CD14-positive monocyte (primary cell): ENCODE measurements at regions not wholly inside any gene's neighbourhood (a gene's known extent, or its start where the extent isn't known, plus 50 kb on each side); places are given as distances from the start of the nearest gene placed in this dataset.

Source experiments
- DNase-seq, 3 donors: peaks; one replicate each; pipeline ENCODE4 v3.0.0-alpha.2; 2011 to 2022
- H2AFZ ChIP-seq: 2 replicates; pipeline ENCODE4 v1.6.0; 2012; ENCODE audit warnings: mild to moderate bottlenecking, low read depth, low read length, inconsistent platforms; ENCODE audit not compliant: insufficient read depth, poor library complexity, severe bottlenecking
- H3K27ac ChIP-seq, 2 donors: 1 replicate in 1 of 2; 2 replicates in 1 of 2; pipeline ENCODE4 v1.5.1; 2012 to 2013; ENCODE audit warnings: low read length in 2 of 2, control low read depth in 1 of 2, inconsistent platforms in 1 of 2, low read depth in 1 of 2, mild to moderate bottlenecking in 1 of 2
- H3K27me3 ChIP-seq, 2 donors: one replicate each; pipeline versions ENCODE4 v1.6.0 to v1.6.1; 2011 to 2013; ENCODE audit warnings: low read length in 2 of 2; ENCODE audit not compliant: control insufficient read depth in 2 of 2, insufficient read depth in 2 of 2
- H3K36me3 ChIP-seq, 2 donors: replicated peaks in 1 of 2; 1 replicate in 1 of 2; 2 replicates in 1 of 2; pipeline versions ENCODE4 v1.5.1 to v1.6.1; 2012 to 2013; ENCODE audit warnings: low read length in 2 of 2, control low read depth in 1 of 2, inconsistent platforms in 1 of 2, mild to moderate bottlenecking in 1 of 2; ENCODE audit not compliant: insufficient read depth in 2 of 2, control insufficient read depth in 1 of 2
- H3K4me1 ChIP-seq, 2 donors: 1 replicate in 1 of 2; 2 replicates in 1 of 2; pipeline versions ENCODE4 v1.5.1 to v1.6.1; 2012 to 2013; ENCODE audit warnings: low read length in 2 of 2, control low read depth in 1 of 2, inconsistent platforms in 1 of 2, mild to moderate bottlenecking in 1 of 2, moderate library complexity in 1 of 2; ENCODE audit not compliant: insufficient read depth in 2 of 2, control insufficient read depth in 1 of 2
- H3K4me2 ChIP-seq: replicated peaks from 2 replicates; pipeline ENCODE3; 2012; ENCODE audit warnings: low read length, moderate library complexity, mild to moderate bottlenecking; ENCODE audit not compliant: poor library complexity, severe bottlenecking; ENCODE audit errors: extremely low read depth
- H3K4me3 ChIP-seq, 3 experiments: fragments of 200-600 bp in 1 of 3; sonication (generic) in 1 of 3; replicated peaks in 1 of 3; 1 replicate in 2 of 3; 2 replicates in 1 of 3; pipeline ENCODE4 v1.5.1; 2011 to 2013; ENCODE audit warnings: low read length in 3 of 3, mild to moderate bottlenecking in 3 of 3, control low read depth in 2 of 3, low read depth in 2 of 3, inconsistent platforms in 1 of 3, moderate library complexity in 1 of 3
- H3K79me2 ChIP-seq: 2 replicates; pipeline ENCODE4 v1.6.0; 2012; ENCODE audit warnings: mild to moderate bottlenecking, control low read depth, inconsistent platforms, low read length, moderate library complexity; ENCODE audit not compliant: insufficient read depth
- H3K9ac ChIP-seq: 2 replicates; pipeline ENCODE4 v1.6.0; 2017; ENCODE audit warnings: low read length, mild to moderate bottlenecking; ENCODE audit not compliant: insufficient read depth, poor library complexity, severe bottlenecking
- H3K9me3 ChIP-seq, 2 donors: replicated peaks in 1 of 2; 1 replicate in 1 of 2; 2 replicates in 1 of 2; pipeline versions ENCODE4 v1.5.1 to v1.6.1; 2012 to 2013; ENCODE audit warnings: low read length in 2 of 2, control low read depth in 1 of 2; ENCODE audit not compliant: control insufficient read depth in 1 of 2, insufficient read depth in 1 of 2
- H4K20me1 ChIP-seq: 2 replicates; pipeline ENCODE4 v1.6.0; 2012; ENCODE audit warnings: mild to moderate bottlenecking, low read length, control low read depth, moderate library complexity; ENCODE audit not compliant: insufficient read depth
- H3K27ac Mint-ChIP-seq, 7 donors: one replicate each; pipeline ENCODE4 v1.8.0; 2020; ENCODE audit warnings: mild to moderate bottlenecking in 7 of 7, mixed read lengths in 7 of 7, moderate library complexity in 6 of 7, inconsistent platforms in 2 of 7
- H3K27me3 Mint-ChIP-seq, 3 donors: one replicate each; pipeline ENCODE4 v1.8.0; 2021 to 2022; ENCODE audit warnings: low read depth in 3 of 3, mild to moderate bottlenecking in 3 of 3, mixed read lengths in 3 of 3, moderate library complexity in 3 of 3, inconsistent platforms in 1 of 3
- H3K36me3 Mint-ChIP-seq, 2 donors: one replicate each; pipeline ENCODE4 v1.8.0; 2020; ENCODE audit warnings: mixed read lengths in 2 of 2, inconsistent platforms in 1 of 2, mild to moderate bottlenecking in 1 of 2
- H3K4me1 Mint-ChIP-seq: one replicate; pipeline ENCODE4 v1.8.0; 2020; ENCODE audit warnings: mild to moderate bottlenecking, mixed read lengths
- H3K4me3 Mint-ChIP-seq, 2 donors: one replicate each; pipeline ENCODE4 v1.8.0; 2020; ENCODE audit warnings: mild to moderate bottlenecking in 2 of 2, mixed read lengths in 2 of 2, moderate library complexity in 1 of 2
- H3K9me3 Mint-ChIP-seq, 7 donors: one replicate each; pipeline ENCODE4 v1.8.0; 2020 to 2022; ENCODE audit warnings: mixed read lengths in 7 of 7, mild to moderate bottlenecking in 6 of 7, moderate library complexity in 6 of 7, inconsistent platforms in 2 of 7
- WGBS: methylation state at CpG from one replicate; pipeline ENCODE4 v1.1.5; 2013; ENCODE audit warnings: missing lambda C conversion rate; ENCODE audit not compliant: insufficient coverage; 5-methylcytosine and 5-hydroxymethylcytosine counted together
- intact Hi-C, 2 donors: fragments of 100-400 bp; cut with micrococcal nuclease; formaldehyde crosslinking; loops; one replicate each; pipeline versions ENCODE4 v1.15.0 to v1.15.1; 2023
- TF ChIP-seq, protein P1 (sequence below): fragments of 200-600 bp; IDR thresholded peaks from one replicate; pipeline ENCODE4 v1.8.0; 2022; ENCODE audit warnings: antibody characterized with exemption, mild to moderate bottlenecking

DNA sequence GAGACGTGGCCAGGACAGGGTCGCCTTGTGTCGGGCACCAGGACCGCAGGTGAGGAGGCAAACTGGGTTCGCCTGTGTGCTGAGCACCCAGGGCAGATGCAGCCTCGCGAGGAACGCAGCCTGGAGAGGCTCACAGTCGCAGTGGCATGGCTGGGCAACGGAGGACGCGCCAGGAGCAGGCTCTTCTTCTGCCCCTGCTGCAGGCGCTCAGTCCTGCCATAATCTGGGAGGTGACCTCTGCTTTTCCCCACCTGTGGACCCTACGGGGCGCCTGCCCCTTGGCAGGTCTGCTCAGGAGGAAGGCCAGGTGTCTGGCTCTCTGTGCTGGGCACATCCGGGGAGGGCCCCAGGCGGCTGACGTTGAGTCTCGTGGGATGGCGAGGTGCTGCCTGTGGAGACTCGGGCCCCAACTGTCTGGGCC is 1136.2 kb downstream of the BRD1 start:
- Histone ChIP-seq H3K4me2 (no peak overlapping the region), H3K27ac (no peak overlapping the region), H3K4me3 (no peak overlapping the region), H3K9ac (no peak overlapping the region), H4K20me1 (no peaks in the 10 kb centered on the region), H3K79me2 (no peaks in the 10 kb centered on the region), H2AFZ (no peak overlapping the region), H3K27me3 (no peaks in the 10 kb centered on the region), H3K4me1 (no peaks in the 10 kb centered on the region), H3K36me3 (no peaks in the 10 kb centered on the region), H3K9me3 (no peaks in the 10 kb centered on the region)
- peaks cover 0 to 6% (median 3%) of the 10 kb centered on the region in 3 donors for H3K27me3 Mint-ChIP-seq
- TF ChIP-seq, protein P1, sequence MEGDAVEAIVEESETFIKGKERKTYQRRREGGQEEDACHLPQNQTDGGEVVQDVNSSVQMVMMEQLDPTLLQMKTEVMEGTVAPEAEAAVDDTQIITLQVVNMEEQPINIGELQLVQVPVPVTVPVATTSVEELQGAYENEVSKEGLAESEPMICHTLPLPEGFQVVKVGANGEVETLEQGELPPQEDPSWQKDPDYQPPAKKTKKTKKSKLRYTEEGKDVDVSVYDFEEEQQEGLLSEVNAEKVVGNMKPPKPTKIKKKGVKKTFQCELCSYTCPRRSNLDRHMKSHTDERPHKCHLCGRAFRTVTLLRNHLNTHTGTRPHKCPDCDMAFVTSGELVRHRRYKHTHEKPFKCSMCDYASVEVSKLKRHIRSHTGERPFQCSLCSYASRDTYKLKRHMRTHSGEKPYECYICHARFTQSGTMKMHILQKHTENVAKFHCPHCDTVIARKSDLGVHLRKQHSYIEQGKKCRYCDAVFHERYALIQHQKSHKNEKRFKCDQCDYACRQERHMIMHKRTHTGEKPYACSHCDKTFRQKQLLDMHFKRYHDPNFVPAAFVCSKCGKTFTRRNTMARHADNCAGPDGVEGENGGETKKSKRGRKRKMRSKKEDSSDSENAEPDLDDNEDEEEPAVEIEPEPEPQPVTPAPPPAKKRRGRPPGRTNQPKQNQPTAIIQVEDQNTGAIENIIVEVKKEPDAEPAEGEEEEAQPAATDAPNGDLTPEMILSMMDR: no peak
- DNase-seq: no peak
- H3K4me3 Mint-ChIP-seq: no peak overlapping the region
- no peak overlapping the region for H3K27ac Mint-ChIP-seq
- H3K4me1 Mint-ChIP-seq: no peaks in the 10 kb centered on the region
- peaks cover 0 to 8% (median 4%) of the 10 kb centered on the region in 7 donors for H3K9me3 Mint-ChIP-seq
- intact Hi-C loops: no loop called here
- WGBS: 90% methylated on average over 21 of the region's 21 CpGs
- no peaks in the 10 kb centered on the region for H3K36me3 Mint-ChIP-seq

DNA sequence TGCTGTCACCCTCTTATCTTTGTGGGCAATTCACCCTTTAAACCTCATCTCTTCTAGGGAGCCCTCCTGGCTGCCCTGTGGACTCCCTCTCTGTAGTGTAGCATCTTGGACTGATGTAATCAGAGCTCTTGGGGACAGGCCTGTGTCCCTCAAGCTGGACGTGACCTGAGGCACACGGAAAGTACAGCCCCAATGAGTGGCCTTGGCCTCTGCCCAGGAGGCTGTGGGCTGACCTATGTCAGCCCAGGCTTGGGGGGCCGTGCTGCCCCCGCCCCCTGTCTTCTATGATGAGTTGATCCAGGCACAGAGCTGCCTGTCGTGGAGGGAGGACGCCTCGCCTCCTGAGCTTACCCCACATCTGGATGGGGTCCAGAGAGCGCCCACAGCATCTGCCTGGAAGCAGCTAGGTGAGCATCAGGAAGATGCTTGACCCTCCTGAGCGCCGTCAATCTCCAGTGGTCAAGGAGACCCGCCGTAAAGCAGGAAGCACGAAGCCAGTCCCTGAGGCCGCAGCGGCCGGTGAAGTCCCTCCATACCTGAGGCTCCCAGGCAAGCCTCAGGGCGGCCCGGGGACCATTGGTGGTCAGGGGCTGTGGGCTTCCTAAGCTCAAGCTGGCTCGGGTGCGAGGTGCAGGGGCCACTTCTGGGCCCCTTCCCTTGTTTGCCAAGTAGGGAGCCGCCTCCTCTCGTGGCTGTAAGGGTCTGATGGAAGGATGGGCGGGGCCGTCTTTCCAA is 1136.9 kb downstream of the BRD1 start:
- no peaks in the 10 kb centered on the region for H3K79me2 ChIP-seq
- H4K20me1 ChIP-seq: no peaks in the 10 kb centered on the region
- H3K27ac Mint-ChIP-seq: no peak overlapping the region
- TF ChIP-seq, protein P1: no peak
- H3K4me3 Mint-ChIP-seq: no peak overlapping the region
- peaks cover 0 to 9% (median 4%) of the 10 kb centered on the region in 7 donors for H3K9me3 Mint-ChIP-seq
- no peak overlapping the region for H3K9ac ChIP-seq
- 86% methylated on average over 19 of the region's 24 CpGs for WGBS
- DNase-seq: no peak
- peaks cover 0 to 6% (median 3%) of the 10 kb centered on the region in 3 donors for H3K27me3 Mint-ChIP-seq
- no peaks in the 10 kb centered on the region for H3K4me1 ChIP-seq
- H3K36me3 ChIP-seq: no peaks in the 10 kb centered on the region
- no peak overlapping the region for H3K4me3 ChIP-seq
- intact Hi-C loops: no loop called here
- H2AFZ ChIP-seq: no peak overlapping the region
- H3K36me3 Mint-ChIP-seq: no peaks in the 10 kb centered on the region
- no peak overlapping the region for H3K4me2 ChIP-seq
- H3K9me3 ChIP-seq: peaks cover 0 to 6% of the 10 kb centered on the region in 2 donors
- H3K27ac ChIP-seq: no peak overlapping the region
- no peaks in the 10 kb centered on the region for H3K4me1 Mint-ChIP-seq
- no peaks in the 10 kb centered on the region for H3K27me3 ChIP-seq
